B cell (primary cell): ENCODE measurements at regions not wholly inside any gene's neighbourhood (a gene's known extent, or its start where the extent isn't known, plus 50 kb on each side); places are given as distances from the start of the nearest gene placed in this dataset.

ENCODE experiments used
- EZH2 ChIP-seq: IDR thresholded peaks from 2 replicates; pipeline ENCODE4 v1.6.1; 2012; ENCODE audit warnings: borderline replicate concordance, low read depth, mild to moderate bottlenecking, moderate library complexity, low read length; ENCODE audit not compliant: insufficient read depth, poor library complexity, severe bottlenecking
- TF ChIP-seq, protein P1 (sequence below): fragments of 200-600 bp; IDR thresholded peaks from one replicate; pipeline ENCODE4 v1.8.0; 2022; ENCODE audit warnings: antibody characterized with exemption, mild to moderate bottlenecking

DNA sequence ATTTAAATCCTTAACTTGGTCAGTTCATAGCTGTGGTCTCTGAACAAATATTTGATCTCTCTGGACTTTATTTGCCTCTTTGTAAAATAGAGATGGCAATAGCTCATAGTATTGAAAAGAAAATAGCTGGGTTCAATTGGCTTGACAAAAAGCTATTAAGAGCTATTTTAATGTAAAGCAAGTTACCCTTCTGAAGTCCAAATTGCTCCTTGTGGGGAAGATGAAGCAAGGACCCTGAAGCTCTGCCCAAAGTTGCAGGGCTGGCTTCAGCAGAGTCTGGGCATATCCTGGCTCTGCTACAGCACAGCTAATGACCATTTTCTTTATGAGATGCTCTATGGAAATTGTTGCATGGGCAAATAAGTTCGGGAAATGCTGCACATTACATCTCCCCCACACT lies 484.5 kb downstream of the TDRD3 start:
- TF ChIP-seq, protein P1, sequence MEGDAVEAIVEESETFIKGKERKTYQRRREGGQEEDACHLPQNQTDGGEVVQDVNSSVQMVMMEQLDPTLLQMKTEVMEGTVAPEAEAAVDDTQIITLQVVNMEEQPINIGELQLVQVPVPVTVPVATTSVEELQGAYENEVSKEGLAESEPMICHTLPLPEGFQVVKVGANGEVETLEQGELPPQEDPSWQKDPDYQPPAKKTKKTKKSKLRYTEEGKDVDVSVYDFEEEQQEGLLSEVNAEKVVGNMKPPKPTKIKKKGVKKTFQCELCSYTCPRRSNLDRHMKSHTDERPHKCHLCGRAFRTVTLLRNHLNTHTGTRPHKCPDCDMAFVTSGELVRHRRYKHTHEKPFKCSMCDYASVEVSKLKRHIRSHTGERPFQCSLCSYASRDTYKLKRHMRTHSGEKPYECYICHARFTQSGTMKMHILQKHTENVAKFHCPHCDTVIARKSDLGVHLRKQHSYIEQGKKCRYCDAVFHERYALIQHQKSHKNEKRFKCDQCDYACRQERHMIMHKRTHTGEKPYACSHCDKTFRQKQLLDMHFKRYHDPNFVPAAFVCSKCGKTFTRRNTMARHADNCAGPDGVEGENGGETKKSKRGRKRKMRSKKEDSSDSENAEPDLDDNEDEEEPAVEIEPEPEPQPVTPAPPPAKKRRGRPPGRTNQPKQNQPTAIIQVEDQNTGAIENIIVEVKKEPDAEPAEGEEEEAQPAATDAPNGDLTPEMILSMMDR, result no peak
- TF ChIP-seq EZH2, result no peak
